NT2/D1 (cell line): ENCODE measurements at regions not wholly inside any gene's neighbourhood (a gene's known extent, or its start where the extent isn't known, plus 50 kb on each side); places are given as distances from the start of the nearest gene placed in this dataset.

Source experiments
- SUZ12 ChIP-seq: IDR thresholded peaks from 2 replicates; pipeline ENCODE4 v1.6.1; 2011; ENCODE audit not compliant: insufficient read length, insufficient read depth; ENCODE audit errors: extremely low read depth
- YY1 ChIP-seq: IDR thresholded peaks from 2 replicates; pipeline ENCODE4 v1.6.1; 2011; ENCODE audit not compliant: insufficient read length, insufficient read depth
- ZNF274 ChIP-seq: IDR thresholded peaks from 2 replicates; pipeline ENCODE4 v1.6.1; 2011; ENCODE audit warnings: mild to moderate bottlenecking, low read depth, low read length

- TF ChIP-seq SUZ12, result no peak
- TF ChIP-seq YY1, result no peak
- TF ChIP-seq ZNF274, result no peak
Observed at GRCh38 chr16:8253718-8254117, 336.6 kb downstream of the TMEM114 start.
